Bone marrow (tissue), 2 donors: ENCODE measurements at regions not wholly inside any gene's neighbourhood (a gene's known extent, or its start where the extent isn't known, plus 50 kb on each side); places are given as distances from the start of the nearest gene placed in this dataset.
"Not testable (repeated sequence)": the region's sequence is repeated elsewhere in the genome, so short reads cannot be mapped to it uniquely, and the experiment has no call there.

Experiments
- DNase-seq, 2 donors: peaks; one replicate each; lab custom pipeline; 2025; lab: John Stamatoyannopoulos, UW

GRCh38 chr2:67777010-67777409 lies 285.8 kb downstream of the C1D start:
- no peak for DNase-seq

DNA sequence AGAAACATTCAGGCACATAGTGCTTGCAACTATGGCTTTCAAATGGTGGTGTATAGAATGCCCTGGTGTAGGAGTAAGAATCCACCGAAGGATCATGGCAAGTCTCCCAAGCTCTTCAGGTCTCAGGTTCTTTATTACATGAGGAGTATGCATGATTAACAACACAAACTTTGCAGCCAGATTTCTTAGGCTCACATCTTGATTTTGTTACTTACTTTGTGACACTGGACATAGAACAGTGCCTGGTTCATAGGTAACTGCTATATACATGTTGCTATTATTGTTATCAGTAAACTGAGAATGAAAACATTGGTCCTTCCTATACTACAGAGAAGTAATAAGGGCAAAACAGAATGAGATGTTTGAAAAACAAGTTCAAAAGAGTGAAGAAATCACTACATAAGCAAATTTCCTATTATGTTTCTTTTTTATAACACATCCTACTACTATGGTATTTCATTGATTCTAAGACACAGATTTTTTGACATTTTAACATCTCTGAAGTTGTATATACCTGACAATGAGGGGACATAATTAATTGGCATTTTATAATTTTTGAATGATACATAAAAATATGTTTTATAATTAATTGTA lies 284.9 kb downstream of the C1D start:
- no peak for DNase-seq

- DNase-seq, result not testable (repeated sequence)
These were observed 282.0 kb downstream of the C1D start for GRCh38 chr2:67780841-67781240.

DNA sequence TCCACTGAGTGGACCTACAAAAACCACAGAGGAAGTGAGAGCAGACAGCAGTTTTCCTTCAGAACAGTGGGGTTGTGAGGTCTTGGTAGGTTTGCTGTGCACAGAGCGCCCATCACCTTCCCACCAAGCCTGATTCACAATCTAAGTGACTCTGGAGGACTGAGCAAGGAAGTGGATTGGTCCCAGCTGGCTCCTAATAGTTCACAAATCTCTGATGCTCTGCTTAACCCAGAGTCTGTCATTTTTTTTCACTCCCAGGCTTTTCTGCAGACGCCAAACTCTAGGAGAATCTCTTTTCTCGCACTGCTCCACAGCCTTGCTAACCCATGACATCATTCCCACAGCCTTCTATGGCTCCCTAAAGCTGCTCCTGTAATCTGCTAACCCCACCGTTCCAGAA lies 280.4 kb downstream of the C1D start:
- DNase-seq, result no peak

DNA sequence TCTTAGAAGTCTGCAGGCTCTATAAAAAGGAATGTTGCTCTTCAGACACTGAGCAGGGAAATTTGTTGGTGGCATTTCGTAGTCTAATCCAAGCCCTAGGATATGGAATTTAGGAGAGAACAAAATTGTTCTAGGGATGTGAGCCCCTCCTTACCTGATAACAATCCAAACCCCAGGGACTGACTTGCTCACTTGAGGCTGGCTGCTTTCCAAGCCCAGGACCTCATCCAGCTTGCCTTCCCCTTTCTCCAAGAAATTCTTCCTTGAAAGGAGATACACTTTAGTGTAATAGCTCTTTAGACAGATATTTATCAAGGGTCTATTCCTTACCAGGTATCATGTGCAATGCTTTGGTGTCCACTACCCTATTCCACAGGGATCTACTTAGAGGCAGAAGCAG lies 279.8 kb downstream of the C1D start:
- DNase-seq, result no peak

DNA sequence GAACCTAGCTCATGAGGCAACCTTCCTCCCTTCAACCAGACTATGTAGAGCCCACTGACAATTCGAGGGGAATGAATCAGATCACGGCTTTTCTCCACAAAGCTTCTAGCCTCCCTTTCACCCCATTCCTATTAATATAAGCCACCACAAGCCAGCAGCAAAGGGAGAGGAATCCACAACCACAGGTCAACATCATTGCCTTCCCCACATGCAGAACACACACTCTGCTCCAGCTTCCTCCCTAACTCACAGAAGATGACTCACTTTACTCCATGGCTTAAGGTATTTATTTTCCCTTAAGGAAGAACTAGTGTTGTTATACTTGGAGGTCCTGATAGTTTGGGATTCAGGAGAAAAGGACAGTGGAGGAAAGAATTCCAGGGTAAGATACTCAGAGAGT lies 272.2 kb downstream of the C1D start:
- DNase-seq, result no peak

- no peak for DNase-seq
These were observed 270.6 kb downstream of the C1D start for GRCh38 chr2:67792191-67792590.

DNA sequence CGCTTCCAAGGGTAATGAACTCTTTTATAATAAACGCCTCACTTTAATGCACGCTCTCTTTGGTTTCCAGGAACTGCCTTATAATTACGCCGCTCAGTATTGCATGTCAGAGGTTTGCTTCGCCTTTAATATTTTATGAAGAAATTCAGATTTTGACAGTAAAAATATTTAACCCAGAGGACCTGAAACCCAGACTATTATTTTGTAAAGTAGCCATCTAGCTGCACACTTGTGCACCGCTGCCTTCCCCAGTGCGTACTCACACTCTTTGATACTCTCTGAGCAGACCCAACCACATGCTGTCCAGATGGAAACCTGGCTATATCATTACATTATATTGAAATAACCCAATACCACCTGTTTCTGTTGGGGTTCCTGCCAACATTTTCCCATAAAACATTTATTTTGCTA lies 270.1 kb downstream of the C1D start:
- no peak for DNase-seq

DNA sequence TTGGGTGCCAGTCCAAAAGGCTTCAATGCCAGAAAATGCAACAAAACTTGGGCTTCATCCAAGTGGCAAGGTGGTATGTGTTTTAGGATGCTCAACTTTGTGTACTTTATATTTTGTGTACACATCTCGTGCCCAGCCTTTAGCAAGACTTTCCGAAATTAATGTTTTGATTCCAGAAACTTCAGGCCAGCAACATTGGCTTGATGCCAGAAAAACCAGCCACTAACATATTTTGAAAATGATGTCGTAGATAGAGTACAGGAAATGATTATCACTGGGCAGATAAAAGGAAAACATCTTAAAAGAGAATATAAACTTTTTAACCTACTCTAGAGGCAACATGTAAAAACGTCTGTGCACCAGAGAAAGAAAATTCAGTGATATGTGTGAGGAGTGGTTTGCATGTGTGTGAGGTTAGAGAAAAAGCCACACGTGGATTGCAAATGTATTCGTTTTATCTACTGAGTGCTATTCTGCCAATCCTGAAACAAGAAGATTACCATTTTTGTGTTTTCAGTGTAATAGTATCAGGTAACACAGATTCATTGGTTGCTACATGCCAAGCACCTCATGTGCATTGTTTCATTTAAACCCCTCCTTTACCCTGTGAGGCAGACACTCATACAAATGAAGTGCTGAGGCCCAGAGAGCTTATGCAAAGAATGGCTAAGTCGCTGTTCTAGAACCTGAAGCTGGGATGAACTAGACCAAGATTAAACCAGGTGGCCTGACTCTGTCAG lies 264.8 kb downstream of the C1D start:
- DNase-seq, result no peak

GRCh38 chr2:67798541-67799160 lies 264.2 kb downstream of the C1D start:
- no peak for DNase-seq

GRCh38 chr2:67799886-67800285 lies 262.9 kb downstream of the C1D start:
- DNase-seq, result no peak

DNA sequence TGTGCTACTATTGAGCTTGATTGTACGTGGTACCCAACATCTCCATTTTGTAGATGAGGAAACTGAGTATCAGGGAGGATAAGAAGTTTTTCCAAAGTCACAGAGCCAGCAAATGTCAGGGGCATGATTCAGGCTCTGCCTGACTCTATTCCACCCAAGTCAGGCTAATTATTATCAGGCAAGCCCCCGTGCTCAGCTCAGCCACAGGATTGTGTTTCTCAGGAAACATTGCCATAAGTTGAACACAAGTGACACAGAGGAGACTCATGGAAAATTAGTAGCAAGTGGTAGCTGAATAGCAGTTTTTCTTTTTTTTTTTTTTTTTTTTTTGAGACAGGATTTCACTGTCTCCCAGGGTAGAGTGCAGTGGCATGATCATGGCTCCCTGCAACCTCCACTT lies 260.5 kb downstream of the C1D start:
- DNase-seq, result no peak

DNA sequence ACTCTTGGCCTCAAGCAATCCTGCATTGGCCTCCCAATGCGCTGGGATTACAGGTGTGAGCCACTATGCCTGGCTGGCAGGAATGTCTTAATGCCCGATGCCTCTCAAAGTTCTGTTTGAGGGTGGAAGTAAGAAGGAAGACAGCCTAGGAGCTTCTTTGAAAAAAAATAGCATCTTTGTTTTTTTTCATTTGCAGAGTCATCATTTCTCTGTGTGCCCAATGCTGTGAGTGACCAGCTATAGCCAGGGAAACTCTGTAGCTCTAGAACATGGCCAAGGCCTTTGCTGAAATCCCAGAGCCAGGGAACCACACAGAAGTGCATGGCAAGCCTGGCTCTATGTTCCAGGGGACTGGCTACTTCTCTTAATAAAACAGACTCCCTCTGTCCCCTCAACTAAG lies 260.0 kb downstream of the C1D start:
- no peak for DNase-seq

DNA sequence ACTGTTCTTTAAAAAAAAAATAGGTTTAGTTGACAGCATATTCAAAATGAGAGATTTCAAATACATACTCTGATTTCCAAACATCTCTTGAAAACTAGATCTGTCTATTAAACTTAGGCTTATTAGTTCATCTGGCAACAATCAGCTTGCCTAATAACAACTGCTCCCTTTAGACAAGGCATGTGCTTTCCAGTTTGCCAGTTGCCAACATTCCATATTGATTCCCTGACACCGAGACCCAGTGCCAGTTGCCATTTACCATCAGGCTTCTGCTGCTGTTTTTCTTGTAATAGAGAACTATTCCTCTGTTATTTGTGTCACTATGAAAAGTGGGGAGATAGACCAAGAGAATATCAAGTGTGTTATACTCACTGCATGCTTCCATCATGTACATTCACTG lies 256.0 kb downstream of the C1D start:
- DNase-seq, result no peak

- DNase-seq, result no peak
These were observed 254.7 kb downstream of the C1D start for GRCh38 chr2:67808112-67808511.

DNA sequence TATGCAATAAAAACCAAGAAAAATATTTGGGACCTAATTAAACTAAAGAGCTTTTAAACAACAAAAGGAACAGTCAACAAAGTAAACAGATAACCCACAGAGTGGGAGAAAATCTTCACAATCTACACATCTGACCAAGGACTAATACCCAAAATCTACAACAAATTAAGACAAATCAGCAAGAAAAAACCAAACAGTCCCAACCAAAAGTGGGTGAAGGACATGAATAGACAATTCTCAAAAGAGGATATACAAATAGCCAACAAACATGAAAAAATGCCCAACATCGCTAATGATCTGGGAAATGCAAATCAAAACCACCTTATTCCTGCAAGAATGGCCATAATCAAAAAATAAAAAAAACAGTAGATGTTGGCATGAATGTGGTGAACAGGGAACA lies 250.1 kb downstream of the C1D start:
- DNase-seq, result no peak

DNA sequence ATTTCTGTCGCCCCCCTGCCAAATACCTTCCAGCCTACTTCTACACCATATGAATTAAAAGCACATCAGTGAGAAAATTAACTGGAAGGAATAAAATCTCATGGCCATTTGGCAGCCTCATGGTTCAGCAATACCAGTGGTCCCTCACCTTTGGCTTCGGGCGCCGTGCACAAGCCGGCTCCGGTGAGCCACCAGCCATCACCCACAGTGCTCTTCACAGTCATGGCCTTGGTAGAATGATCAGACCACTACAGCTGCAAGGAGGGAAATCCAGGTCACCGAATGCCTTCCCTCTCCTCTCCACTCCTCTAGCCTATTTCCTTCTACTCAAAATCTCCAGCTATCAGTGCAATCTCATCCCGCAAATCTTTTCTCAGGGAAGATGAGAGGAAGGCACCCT lies 239.1 kb downstream of the C1D start:
- no peak for DNase-seq

GRCh38 chr2:67824186-67824585 lies 238.6 kb downstream of the C1D start:
- DNase-seq, result no peak

DNA sequence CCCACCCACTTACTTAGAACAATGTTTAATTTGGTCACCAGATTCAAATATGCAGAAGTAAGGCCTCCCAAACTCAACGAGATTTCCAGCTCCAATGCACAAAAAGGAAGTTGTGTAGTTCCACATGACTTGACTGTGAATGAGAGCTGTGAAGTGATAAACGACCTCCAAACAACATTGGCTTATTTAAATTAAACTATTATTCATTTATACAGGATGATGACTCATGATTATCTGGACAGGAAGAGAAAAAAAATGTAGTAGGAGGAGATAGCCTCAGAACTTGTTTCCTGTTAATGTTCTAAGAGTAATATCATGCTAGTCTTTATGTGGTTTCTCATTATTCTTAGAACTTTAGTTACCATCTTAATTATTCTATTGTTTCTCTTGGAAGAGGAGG lies 237.3 kb downstream of the C1D start:
- DNase-seq, result no peak

DNA sequence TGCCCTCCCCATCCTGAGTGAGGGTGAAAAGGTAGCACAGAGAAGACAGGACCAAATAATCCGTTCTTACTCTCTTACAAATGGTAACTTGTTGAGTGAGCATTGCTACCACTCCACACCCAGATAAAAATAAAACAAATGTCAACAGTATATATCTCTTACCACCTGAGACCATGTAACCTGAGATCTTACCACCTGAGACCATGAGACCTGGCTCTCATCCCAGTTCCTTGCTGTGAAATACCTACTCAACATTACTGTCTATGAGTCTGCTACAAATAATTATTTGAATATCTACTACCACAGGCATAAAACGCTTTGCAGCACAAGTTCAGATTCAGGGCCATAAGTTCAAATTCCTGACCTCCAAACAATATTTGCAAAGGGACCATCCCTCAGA lies 234.7 kb downstream of the C1D start:
- no peak for DNase-seq

DNA sequence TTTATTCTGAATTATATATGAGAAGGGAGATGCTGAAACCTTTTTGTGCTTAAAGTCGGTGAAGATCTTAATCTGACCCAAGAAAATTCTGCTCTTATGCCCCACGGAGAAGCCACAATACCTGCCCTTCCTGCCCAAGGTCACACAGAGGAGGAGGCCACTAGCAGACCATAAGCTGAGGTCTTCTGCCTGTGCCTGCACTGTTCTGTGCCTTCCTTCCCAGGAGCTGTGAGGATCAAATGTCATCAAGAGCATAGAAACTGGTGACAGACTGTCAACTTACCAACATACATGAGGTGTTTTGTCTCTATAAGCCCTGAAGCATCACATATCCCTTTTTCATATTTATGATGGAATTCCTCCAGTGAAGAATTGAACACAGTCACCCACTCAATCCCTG lies 233.3 kb downstream of the C1D start:
- no peak for DNase-seq

- no peak for DNase-seq
These were observed 229.2 kb downstream of the C1D start for GRCh38 chr2:67833632-67834031.

DNA sequence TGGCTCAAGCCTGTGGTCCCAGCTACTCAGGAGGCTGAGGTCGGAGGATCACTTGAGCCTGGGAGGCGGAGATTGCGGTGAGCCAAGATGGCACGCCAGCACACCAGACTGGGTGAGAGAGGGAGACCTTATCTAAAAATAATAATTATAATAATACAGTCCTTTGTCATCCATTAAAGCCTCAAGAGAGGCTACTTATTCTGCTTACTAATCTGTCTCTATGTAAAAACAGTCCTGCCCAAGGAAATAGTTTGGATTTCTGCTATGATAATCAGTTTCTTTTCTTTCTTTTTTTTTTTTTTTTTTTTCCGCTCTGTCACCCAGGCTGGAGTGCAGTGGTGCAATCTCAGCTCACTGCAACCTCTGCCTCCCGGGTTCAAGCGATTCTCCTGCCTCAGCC lies 228.3 kb downstream of the C1D start:
- DNase-seq, result no peak

GRCh38 chr2:67835266-67835665 lies 227.5 kb downstream of the C1D start:
- no peak for DNase-seq
